ENCODE measurements at regions not wholly inside any gene's neighbourhood (a gene's known extent, or its start where the extent isn't known, plus 50 kb on each side); places are given as distances from the start of the nearest gene placed in this dataset.
"Not testable (repeated sequence)": the region's sequence is repeated elsewhere in the genome, so short reads cannot be mapped to it uniquely, and the experiment has no call there.

- ATAC-seq (replicated peaks in 1 of 4); H3K36me3 Mint-ChIP-seq; H3K27me3 Mint-ChIP-seq; DNase-seq; H3K4me3 ChIP-seq (ENCODE audit: control insufficient read depth in 1 of 2, extremely low read depth in 1 of 2, low read length in 1 of 2); CTCF ChIA-PET; H3K4me3 Mint-ChIP-seq; POLR2A ChIA-PET; H3K27ac ChIP-seq (ENCODE audit: low read length); H3K27ac Mint-ChIP-seq; H3K9me3 Mint-ChIP-seq; H3K9me3 ChIP-seq; H3K27me3 ChIP-seq (replicated peaks in 1 of 2; ENCODE audit: control insufficient read depth in 2 of 2, extremely low read depth in 1 of 2, insufficient read depth in 2 of 2, low read length in 1 of 2); H3K4me1 ChIP-seq (ENCODE audit: control insufficient read depth in 1 of 2, extremely low read depth in 1 of 2, insufficient read depth in 2 of 2, low read length in 2 of 2); H3K36me3 ChIP-seq (ENCODE audit: control insufficient read depth in 2 of 2, extremely low read depth in 1 of 2, insufficient read depth in 1 of 2, low read length in 1 of 2): not testable (repeated sequence)
- peaks cover 10 to 24% (median 21%) of the 10 kb centered on the region in 3 donors for H3K4me1 Mint-ChIP-seq
- WGBS (ENCODE audit: insufficient coverage) = no CpG with 5 or more reads among the region's 10 CpGs
Measured at GRCh38 chr2:236358482-236358881, 94.3 kb upstream of the ASB18 start.

DNA sequence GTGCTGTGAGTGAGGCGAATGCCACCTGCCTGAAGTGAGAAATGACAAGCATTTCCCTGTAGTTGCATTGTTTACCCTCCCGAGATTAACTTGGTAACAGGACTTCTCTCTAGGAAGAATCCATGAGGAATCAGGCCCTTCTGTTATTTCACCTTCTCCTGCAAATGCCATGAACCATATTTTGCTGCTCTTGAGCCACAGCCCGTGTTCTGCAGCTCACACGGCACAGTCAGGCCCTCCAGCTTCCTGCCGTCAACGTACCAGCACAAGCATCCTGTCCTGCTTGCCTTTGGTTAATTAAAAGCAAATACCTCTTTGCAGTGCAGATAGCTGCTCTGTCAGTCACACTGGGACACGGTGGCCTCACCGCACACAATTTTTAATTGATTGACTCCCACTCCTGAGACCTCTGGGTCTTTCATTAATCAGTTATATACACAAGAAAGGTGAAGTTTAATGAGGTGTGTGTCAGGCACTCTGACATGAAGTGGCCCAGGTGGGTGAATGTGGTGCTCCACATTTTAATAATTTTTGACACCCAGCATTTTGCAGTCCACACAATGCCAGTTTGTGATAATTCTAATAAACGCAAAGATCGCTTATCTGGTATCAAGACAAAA lies 95.3 kb upstream of the ASB18 start:
- peak in 7 of 35 experiments; percentile 10 to 26 (median 15) for DNase-seq
- peak overlapping the region; percentile 50 to 53 for H3K27ac Mint-ChIP-seq
- H3K27me3 ChIP-seq (replicated peaks in 1 of 2; ENCODE audit: control insufficient read depth in 2 of 2, extremely low read depth in 1 of 2, insufficient read depth in 2 of 2, low read length in 1 of 2) = no peaks in the 10 kb centered on the region
- peaks cover 0 to 7% of the 10 kb centered on the region in 2 experiments for H3K4me1 ChIP-seq (ENCODE audit: control insufficient read depth in 1 of 2, extremely low read depth in 1 of 2, insufficient read depth in 2 of 2, low read length in 2 of 2)
- no peaks in the 10 kb centered on the region for H3K36me3 Mint-ChIP-seq
- H3K9me3 ChIP-seq = no peaks in the 10 kb centered on the region
- H3K4me3 Mint-ChIP-seq = no peak overlapping the region
- H3K4me1 Mint-ChIP-seq = peaks cover 11 to 28% (median 23%) of the 10 kb centered on the region in 3 donors
- H3K4me3 ChIP-seq (ENCODE audit: control insufficient read depth in 1 of 2, extremely low read depth in 1 of 2, low read length in 1 of 2) = no peak overlapping the region
- peak; percentile 49 to 77 (median 72) for ATAC-seq (replicated peaks in 1 of 4)
- 22% methylated on average over 6 of the region's 10 CpGs for WGBS (ENCODE audit: insufficient coverage)
- POLR2A ChIA-PET = no interaction called here
- no peaks in the 10 kb centered on the region for H3K9me3 Mint-ChIP-seq
- H3K27ac ChIP-seq (ENCODE audit: low read length) = no peak overlapping the region
- H3K27me3 Mint-ChIP-seq = no peaks in the 10 kb centered on the region
- CTCF ChIA-PET = no interaction called here
- H3K36me3 ChIP-seq (ENCODE audit: control insufficient read depth in 2 of 2, extremely low read depth in 1 of 2, insufficient read depth in 1 of 2, low read length in 1 of 2) = no peaks in the 10 kb centered on the region

DNA sequence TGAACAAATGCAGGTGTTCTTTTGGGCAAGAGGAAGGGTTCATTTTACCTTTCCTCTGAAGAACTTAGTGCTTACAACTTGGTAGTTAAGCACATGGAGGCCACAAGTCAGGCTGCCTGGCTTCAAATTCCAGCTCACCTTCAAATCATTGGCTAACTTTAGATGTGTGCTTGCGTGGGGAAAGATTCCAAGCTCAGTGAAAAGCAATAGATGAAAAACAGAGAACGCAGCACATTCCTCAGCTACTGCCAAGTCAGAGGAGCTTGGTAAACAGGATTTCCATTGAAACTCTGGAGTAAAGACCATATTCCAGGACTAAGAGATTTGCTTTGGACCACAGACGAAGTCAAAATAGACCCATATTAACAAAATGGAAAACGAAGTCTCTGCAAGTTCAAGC lies 96.3 kb upstream of the ASB18 start:
- Mint-ChIP-seq H3K27me3 (no peaks in the 10 kb centered on the region), H3K4me1 (peaks cover 21 to 35% (median 33%) of the 10 kb centered on the region in 3 donors), H3K27ac (no peak overlapping the region), H3K4me3 (no peak overlapping the region), H3K36me3 (no peaks in the 10 kb centered on the region), H3K9me3 (no peaks in the 10 kb centered on the region)
- Histone ChIP-seq H3K9me3 (no peaks in the 10 kb centered on the region), H3K27me3 (replicated peaks in 1 of 2; ENCODE audit: control insufficient read depth in 2 of 2, extremely low read depth in 1 of 2, insufficient read depth in 2 of 2, low read length in 1 of 2) (peaks cover 0 to 5% of the 10 kb centered on the region in 2 experiments), H3K4me3 (ENCODE audit: control insufficient read depth in 1 of 2, extremely low read depth in 1 of 2, low read length in 1 of 2) (no peak overlapping the region), H3K36me3 (ENCODE audit: control insufficient read depth in 2 of 2, extremely low read depth in 1 of 2, insufficient read depth in 1 of 2, low read length in 1 of 2) (no peaks in the 10 kb centered on the region), H3K27ac (ENCODE audit: low read length) (no peak overlapping the region), H3K4me1 (ENCODE audit: control insufficient read depth in 1 of 2, extremely low read depth in 1 of 2, insufficient read depth in 2 of 2, low read length in 2 of 2) (peaks cover 0 to 13% of the 10 kb centered on the region in 2 experiments)
- WGBS (ENCODE audit: insufficient coverage) = 83% methylated on average over 2 of the region's 4 CpGs
- ChIA-PET POLR2A (no interaction called here), CTCF (no interaction called here)
- ATAC-seq (replicated peaks in 1 of 4) = no peak
- DNase-seq = no peak

- H3K27ac ChIP-seq (ENCODE audit: low read length) = no peak overlapping the region
- H3K4me1 Mint-ChIP-seq = peaks cover 44 to 65% (median 60%) of the 10 kb centered on the region in 3 donors
- 90% methylated on average over 10 of the region's 10 CpGs for WGBS (ENCODE audit: insufficient coverage)
- peaks cover 12 to 40% of the 10 kb centered on the region in 2 experiments for H3K4me1 ChIP-seq (ENCODE audit: control insufficient read depth in 1 of 2, extremely low read depth in 1 of 2, insufficient read depth in 2 of 2, low read length in 2 of 2)
- no peaks in the 10 kb centered on the region for H3K9me3 ChIP-seq
- no peaks in the 10 kb centered on the region for H3K36me3 Mint-ChIP-seq
- ChIA-PET CTCF (no interaction called here), POLR2A (interaction anchor here in 1 of 2 donors (0.6 kb wide), 2 partner anchors 280 to 900 kb away, joined by 4 to 6 read pairs; no protein-coding TSS in a partner anchor)
- no peak overlapping the region for H3K4me3 Mint-ChIP-seq
- peaks cover 0 to 4% of the 10 kb centered on the region in 2 donors for H3K27me3 Mint-ChIP-seq
- H3K27ac Mint-ChIP-seq = no peak overlapping the region
- DNase-seq (no peak), ATAC-seq (replicated peaks in 1 of 4) (no peak)
- H3K36me3 ChIP-seq (ENCODE audit: control insufficient read depth in 2 of 2, extremely low read depth in 1 of 2, insufficient read depth in 1 of 2, low read length in 1 of 2) = no peaks in the 10 kb centered on the region
- no peaks in the 10 kb centered on the region for H3K9me3 Mint-ChIP-seq
- no peak overlapping the region for H3K4me3 ChIP-seq (ENCODE audit: control insufficient read depth in 1 of 2, extremely low read depth in 1 of 2, low read length in 1 of 2)
- H3K27me3 ChIP-seq (replicated peaks in 1 of 2; ENCODE audit: control insufficient read depth in 2 of 2, extremely low read depth in 1 of 2, insufficient read depth in 2 of 2, low read length in 1 of 2) = peaks cover 0 to 18% of the 10 kb centered on the region in 2 experiments
Measured at GRCh38 chr2:236363711-236364277, 99.6 kb upstream of the ASB18 start.

DNA sequence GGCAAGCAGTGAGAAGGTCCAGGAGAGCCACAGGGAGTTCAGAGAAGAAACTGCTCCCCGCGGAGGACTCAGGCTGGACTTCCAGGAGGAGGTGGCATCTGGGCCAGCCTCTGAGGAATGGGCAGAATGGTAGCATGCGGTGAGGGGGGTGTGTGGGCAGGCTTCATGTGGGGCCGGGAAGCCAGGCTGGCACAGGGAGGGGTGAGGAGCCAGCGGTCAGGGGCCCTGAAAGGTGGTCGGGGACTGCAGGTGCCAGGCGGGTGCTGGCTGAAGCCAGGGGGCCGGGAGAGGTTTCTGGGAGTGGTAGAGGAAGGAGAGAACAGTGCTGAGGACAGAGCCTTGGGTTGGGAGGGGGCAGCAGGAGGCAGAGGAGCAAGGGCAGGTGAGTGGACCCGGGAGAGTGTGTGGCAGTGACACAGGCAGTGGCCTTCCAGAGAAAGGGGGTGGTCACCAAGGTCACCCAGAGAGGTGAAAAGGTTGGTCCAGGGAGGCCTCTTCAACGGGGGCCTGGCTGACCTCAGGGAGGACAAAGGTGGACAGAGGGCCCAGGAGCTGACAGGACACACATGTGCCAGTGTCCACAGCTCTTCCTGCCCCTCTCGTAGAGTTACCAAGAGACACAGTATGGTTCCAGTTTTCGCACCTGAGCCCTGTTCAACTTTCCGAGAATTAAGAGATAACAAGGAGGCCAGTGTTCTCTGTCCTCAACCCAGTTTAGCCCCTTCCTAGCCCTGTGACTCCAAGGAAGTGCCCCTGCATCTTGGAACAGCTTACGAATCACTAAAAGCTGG lies 101.2 kb upstream of the ASB18 start:
- DNase-seq (no peak), ATAC-seq (replicated peaks in 1 of 4) (no peak)
- Histone ChIP-seq H3K4me1 (ENCODE audit: control insufficient read depth in 1 of 2, extremely low read depth in 1 of 2, insufficient read depth in 2 of 2, low read length in 2 of 2) (peaks cover 12 to 33% of the 10 kb centered on the region in 2 experiments), H3K36me3 (ENCODE audit: control insufficient read depth in 2 of 2, extremely low read depth in 1 of 2, insufficient read depth in 1 of 2, low read length in 1 of 2) (no peaks in the 10 kb centered on the region), H3K27me3 (replicated peaks in 1 of 2; ENCODE audit: control insufficient read depth in 2 of 2, extremely low read depth in 1 of 2, insufficient read depth in 2 of 2, low read length in 1 of 2) (peaks cover 0 to 28% of the 10 kb centered on the region in 2 experiments), H3K9me3 (no peaks in the 10 kb centered on the region), H3K27ac (ENCODE audit: low read length) (no peak overlapping the region), H3K4me3 (ENCODE audit: control insufficient read depth in 1 of 2, extremely low read depth in 1 of 2, low read length in 1 of 2) (peak overlapping the region in 1 of 2 donors; percentile 2)
- CTCF ChIA-PET = interaction anchor here in 1 of 2 donors (0.6 kb wide), 1 partner anchor 14 kb away, joined by 3 read pairs; no protein-coding TSS in a partner anchor
- 81% methylated on average over 13 of the region's 14 CpGs for WGBS (ENCODE audit: insufficient coverage)
- H3K27me3 Mint-ChIP-seq = peaks cover 10 to 20% of the 10 kb centered on the region in 2 donors
- POLR2A ChIA-PET = no interaction called here
- H3K27ac Mint-ChIP-seq = peak overlapping the region in 1 of 2 donors; percentile 72
- H3K4me3 Mint-ChIP-seq = peak overlapping the region; percentile 18 to 79 (median 47)
- H3K9me3 Mint-ChIP-seq = no peaks in the 10 kb centered on the region
- H3K4me1 Mint-ChIP-seq = peaks cover 35 to 55% (median 50%) of the 10 kb centered on the region in 3 donors
- no peaks in the 10 kb centered on the region for H3K36me3 Mint-ChIP-seq

GRCh38 chr2:236366049-236366387 lies 101.8 kb upstream of the ASB18 start:
- DNase-seq = peak in 1 of 35 experiments; percentile 19
- peak overlapping the region; percentile 2 to 19 for H3K4me3 ChIP-seq (ENCODE audit: control insufficient read depth in 1 of 2, extremely low read depth in 1 of 2, low read length in 1 of 2)
- POLR2A ChIA-PET = no interaction called here
- H3K36me3 ChIP-seq (ENCODE audit: control insufficient read depth in 2 of 2, extremely low read depth in 1 of 2, insufficient read depth in 1 of 2, low read length in 1 of 2) = no peaks in the 10 kb centered on the region
- CTCF ChIA-PET = interaction anchor here in 1 of 2 donors (0.6 kb wide), 1 partner anchor 14 kb away, joined by 3 read pairs; no protein-coding TSS in a partner anchor
- Mint-ChIP-seq H3K27ac (peak overlapping the region in 1 of 2 donors; percentile 4), H3K27me3 (peaks cover 13 to 23% of the 10 kb centered on the region in 2 donors), H3K4me1 (peaks cover 35 to 50% (median 47%) of the 10 kb centered on the region in 3 donors), H3K4me3 (peak overlapping the region; percentile 18 to 79 (median 47)), H3K36me3 (no peaks in the 10 kb centered on the region), H3K9me3 (no peaks in the 10 kb centered on the region)
- H3K27ac ChIP-seq (ENCODE audit: low read length) = no peak overlapping the region
- peak; percentile 39 to 59 (median 42) for ATAC-seq (replicated peaks in 1 of 4)
- WGBS (ENCODE audit: insufficient coverage) = no CpG with 5 or more reads among the region's 7 CpGs
- peaks cover 0 to 34% of the 10 kb centered on the region in 2 experiments for H3K27me3 ChIP-seq (replicated peaks in 1 of 2; ENCODE audit: control insufficient read depth in 2 of 2, extremely low read depth in 1 of 2, insufficient read depth in 2 of 2, low read length in 1 of 2)
- peaks cover 12 to 33% of the 10 kb centered on the region in 2 experiments for H3K4me1 ChIP-seq (ENCODE audit: control insufficient read depth in 1 of 2, extremely low read depth in 1 of 2, insufficient read depth in 2 of 2, low read length in 2 of 2)
- H3K9me3 ChIP-seq = no peaks in the 10 kb centered on the region

All from T-cell (primary cell).